Activated T-helper 17 cell treated with anti-CD3 and anti-CD28 coated beads, Interleukin-2, amount 50 U/mL, for 72 hours (primary cell): ENCODE measurements at regions not wholly inside any gene's neighbourhood (a gene's known extent, or its start where the extent isn't known, plus 50 kb on each side); places are given as distances from the start of the nearest gene placed in this dataset.
"Not testable (repeated sequence)": the region's sequence is repeated elsewhere in the genome, so short reads cannot be mapped to it uniquely, and the experiment has no call there.

ENCODE experiments used
- ATAC-seq: fragments of 150-1000 bp; cut with Tn5 transposase; replicated peaks from 2 replicates; pipeline ENCODE4 v1.10.0; 2021; ENCODE audit warnings: mild to moderate bottlenecking, moderate library complexity
- H3K27ac Mint-ChIP-seq: one replicate; pipeline ENCODE4 v1.8.0; 2022; ENCODE audit warnings: mixed read lengths
- H3K27me3 Mint-ChIP-seq: one replicate; pipeline ENCODE4 v1.8.0; 2022; ENCODE audit warnings: mixed read lengths
- H3K36me3 Mint-ChIP-seq: one replicate; pipeline ENCODE4 v1.8.0; 2022; ENCODE audit warnings: low read depth, mild to moderate bottlenecking, mixed read lengths
- H3K4me1 Mint-ChIP-seq: one replicate; pipeline ENCODE4 v1.8.0; 2022; ENCODE audit warnings: mixed read lengths
- H3K4me3 Mint-ChIP-seq: one replicate; pipeline ENCODE4 v1.8.0; 2022; ENCODE audit warnings: mild to moderate bottlenecking, mixed read lengths
- H3K9me3 Mint-ChIP-seq: one replicate; pipeline ENCODE4 v1.8.0; 2022; ENCODE audit warnings: mixed read lengths

DNA sequence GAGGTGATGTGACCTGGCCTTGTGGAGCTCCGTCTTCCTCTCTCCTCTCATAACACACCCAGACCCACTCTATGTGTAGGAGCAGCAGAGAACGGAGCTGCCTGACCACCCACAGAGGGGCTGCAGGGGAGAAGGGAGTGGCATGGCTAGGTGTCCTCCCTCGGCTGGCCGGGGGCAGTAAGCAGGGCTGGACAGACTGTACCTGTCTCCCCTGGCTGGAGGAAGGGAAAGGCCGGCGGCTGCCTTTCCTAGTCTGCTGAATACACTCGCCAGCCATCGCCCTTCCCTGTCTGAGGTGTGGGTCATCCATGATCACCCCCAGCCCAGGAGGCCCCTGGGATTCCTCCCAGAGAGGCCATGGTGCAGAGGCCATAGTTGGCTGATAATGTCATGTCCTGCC, 187.2 kb upstream of the AJAP1 start:
- H3K27ac Mint-ChIP-seq = no peak overlapping the region
- H3K4me3 Mint-ChIP-seq = no peak overlapping the region
- peaks cover 8% of the 10 kb centered on the region for H3K27me3 Mint-ChIP-seq
- ATAC-seq = no peak
- H3K36me3 Mint-ChIP-seq = no peaks in the 10 kb centered on the region
- H3K9me3 Mint-ChIP-seq = no peaks in the 10 kb centered on the region
- H3K4me1 Mint-ChIP-seq = no peaks in the 10 kb centered on the region

DNA sequence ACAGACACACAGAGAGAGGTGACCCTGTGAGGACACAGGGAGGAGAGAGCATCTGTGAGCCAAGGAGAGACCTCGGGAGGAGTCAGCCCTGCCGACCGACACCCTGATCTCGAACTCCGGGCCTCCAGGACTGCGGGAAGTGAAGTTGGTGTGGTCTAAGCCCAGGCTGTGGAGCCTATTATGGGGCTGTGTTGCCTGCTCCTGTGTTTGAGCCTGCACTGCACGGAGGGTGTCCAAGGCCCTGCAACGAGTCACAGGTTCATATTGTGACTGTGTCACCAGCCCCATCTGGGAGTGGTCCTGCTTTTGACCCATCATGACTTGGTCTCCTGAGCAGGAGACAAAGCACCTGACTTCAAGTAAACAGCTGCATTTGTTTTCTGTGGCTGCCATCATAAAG, 186.0 kb upstream of the AJAP1 start:
- H3K27ac Mint-ChIP-seq = no peak overlapping the region
- H3K4me3 Mint-ChIP-seq = no peak overlapping the region
- H3K36me3 Mint-ChIP-seq = no peaks in the 10 kb centered on the region
- no peaks in the 10 kb centered on the region for H3K9me3 Mint-ChIP-seq
- no peak for ATAC-seq
- H3K4me1 Mint-ChIP-seq = no peaks in the 10 kb centered on the region
- H3K27me3 Mint-ChIP-seq = peaks cover 8% of the 10 kb centered on the region

DNA sequence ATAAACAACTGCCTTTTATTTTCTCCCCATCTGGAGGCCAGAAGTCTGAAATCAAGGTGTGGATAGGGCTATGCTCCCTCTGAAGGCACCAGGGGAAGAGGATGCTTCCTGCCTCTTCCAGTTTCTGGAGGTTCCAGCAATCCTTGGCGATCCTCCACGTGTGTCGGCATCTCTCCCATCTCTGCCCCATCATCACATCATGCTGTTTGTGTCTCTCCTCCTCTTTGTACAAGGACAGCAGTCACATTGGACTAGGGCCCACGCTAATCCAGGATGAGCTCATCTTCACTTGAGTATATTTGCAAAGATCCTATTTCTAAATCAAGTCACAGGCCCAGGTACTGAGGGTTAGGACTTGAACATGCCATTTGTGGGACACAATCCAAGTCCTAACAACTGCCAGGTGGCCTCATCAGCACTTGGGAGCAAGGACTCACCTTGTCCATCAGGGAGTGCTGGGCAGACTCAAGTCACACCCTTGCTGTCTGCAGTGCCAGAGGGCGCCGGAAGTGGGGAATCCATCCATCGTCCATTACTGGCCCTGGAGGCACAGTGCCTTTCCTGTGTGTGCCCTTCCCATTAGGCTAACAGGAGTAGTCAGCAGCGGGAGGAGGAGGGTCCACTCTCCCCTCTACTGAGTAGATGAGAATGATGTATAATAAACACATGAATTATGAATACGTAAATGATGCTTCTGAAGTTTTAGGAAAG, 185.4 kb upstream of the AJAP1 start:
- Mint-ChIP-seq H3K27ac (no peak overlapping the region), H3K4me1 (no peaks in the 10 kb centered on the region), H3K9me3 (no peaks in the 10 kb centered on the region)

DNA sequence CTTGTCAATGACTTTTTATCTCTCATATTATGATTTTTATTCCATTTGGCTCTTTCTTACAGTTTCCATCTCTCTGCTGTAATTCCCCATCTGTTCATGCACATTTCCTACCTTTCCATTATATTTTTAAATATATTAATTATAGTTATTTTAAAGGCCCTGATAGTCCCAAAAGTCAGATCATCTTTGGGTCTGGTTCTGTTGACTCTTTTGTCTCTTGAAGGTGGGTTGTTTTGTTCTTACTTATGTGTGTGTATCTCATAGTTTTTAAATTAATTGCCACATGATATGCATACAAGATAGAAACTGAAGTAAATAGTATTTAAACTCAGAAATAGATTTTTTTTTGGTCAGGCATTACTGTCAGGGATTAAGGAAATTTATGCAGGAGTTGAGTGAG, 178.0 kb upstream of the AJAP1 start:
- H3K9me3 Mint-ChIP-seq = peaks cover 3% of the 10 kb centered on the region
- ATAC-seq = no peak
- peaks cover 15% of the 10 kb centered on the region for H3K27me3 Mint-ChIP-seq
- H3K36me3 Mint-ChIP-seq = no peaks in the 10 kb centered on the region
- no peak overlapping the region for H3K27ac Mint-ChIP-seq
- H3K4me1 Mint-ChIP-seq = no peaks in the 10 kb centered on the region
- no peak overlapping the region for H3K4me3 Mint-ChIP-seq

More for the DNA sequence above, 185.4 kb upstream of the AJAP1 start:
- ATAC-seq = no peak
- H3K36me3 Mint-ChIP-seq = no peaks in the 10 kb centered on the region
- peaks cover 8% of the 10 kb centered on the region for H3K27me3 Mint-ChIP-seq
- no peak overlapping the region for H3K4me3 Mint-ChIP-seq

DNA sequence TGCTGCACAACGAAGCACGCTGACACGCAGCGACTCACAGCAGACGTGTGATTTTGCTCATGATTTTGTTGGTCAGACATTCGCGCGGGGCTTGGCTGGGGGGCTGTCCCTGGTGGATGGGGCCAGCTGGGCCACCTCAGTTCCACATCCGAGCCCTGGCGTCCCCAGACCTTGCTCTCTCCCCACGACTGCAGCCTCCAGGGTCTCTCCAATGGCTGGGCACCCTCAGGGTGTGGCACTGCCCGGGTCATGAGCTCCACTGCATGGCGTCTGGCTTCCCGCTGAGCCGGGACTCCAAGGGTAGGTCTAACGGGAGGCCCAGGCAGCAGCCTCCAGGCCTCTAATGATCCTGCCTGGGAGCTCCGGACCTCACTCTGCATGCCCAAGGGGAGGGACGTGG, 173.0 kb upstream of the AJAP1 start:
- peaks cover 16% of the 10 kb centered on the region for H3K27me3 Mint-ChIP-seq
- no peak for ATAC-seq

DNA sequence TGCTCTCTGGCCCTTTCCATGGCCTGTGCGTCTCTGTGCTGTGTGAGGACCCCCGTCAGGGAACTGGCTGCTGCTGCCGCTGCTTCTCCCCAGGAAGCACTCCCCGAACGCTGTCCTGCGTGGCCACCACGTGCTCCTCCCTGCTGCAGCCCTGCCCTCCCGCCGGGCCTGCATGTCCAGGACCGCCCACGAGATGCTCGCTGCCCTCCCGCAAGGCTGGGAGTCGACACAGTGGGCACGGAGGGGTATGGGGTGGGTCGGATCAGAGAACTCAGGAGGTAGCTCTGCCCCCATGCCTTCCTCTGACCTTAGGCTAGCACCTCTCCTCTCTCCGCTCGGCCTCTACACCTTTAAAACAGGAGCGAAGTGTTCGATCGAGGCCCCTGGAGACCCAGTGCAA, 171.9 kb upstream of the AJAP1 start:
- Mint-ChIP-seq H3K9me3 (peaks cover under 1% of the 10 kb centered on the region), H3K36me3 (no peaks in the 10 kb centered on the region), H3K27me3 (peaks cover 19% of the 10 kb centered on the region), H3K4me3 (no peak overlapping the region), H3K4me1 (no peaks in the 10 kb centered on the region), H3K27ac (no peak overlapping the region)
- no peak for ATAC-seq

More for the DNA sequence above, 173.0 kb upstream of the AJAP1 start:
- Mint-ChIP-seq H3K4me3 (no peak overlapping the region), H3K4me1 (no peaks in the 10 kb centered on the region), H3K9me3 (peaks cover 3% of the 10 kb centered on the region), H3K36me3 (no peaks in the 10 kb centered on the region), H3K27ac (no peak overlapping the region)

DNA sequence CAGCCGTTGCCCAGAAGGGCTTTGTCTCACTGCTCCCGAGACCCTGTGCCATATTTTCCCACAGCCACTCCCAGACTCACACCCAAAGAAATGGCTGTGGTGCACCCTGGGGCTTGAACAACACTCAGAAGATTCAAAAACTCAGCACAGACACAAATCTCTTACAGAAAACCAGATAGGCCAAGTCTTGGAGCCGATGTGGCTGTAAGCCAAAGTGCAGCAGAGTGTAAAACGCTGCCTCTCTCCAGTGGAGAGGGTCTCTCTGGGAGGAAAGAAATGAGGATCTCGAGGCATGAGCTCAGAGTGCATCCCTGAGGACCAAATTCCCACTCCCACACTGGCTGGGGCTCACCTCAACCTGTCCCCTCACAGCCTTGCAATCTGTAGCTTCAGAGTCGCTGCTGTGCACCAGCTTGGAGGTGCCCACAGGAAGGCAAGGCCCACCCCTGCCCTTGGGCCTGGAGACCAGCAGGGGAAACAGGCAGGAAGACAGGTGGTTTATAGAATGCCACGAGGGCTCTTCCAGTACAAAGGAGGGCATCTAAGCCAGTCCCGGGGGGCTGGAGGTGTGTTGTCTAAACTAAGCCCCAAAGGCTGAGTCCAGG, 171.3 kb upstream of the AJAP1 start:
- peaks cover 21% of the 10 kb centered on the region for H3K27me3 Mint-ChIP-seq
- no peak for ATAC-seq
- H3K9me3 Mint-ChIP-seq = no peaks in the 10 kb centered on the region
- no peaks in the 10 kb centered on the region for H3K4me1 Mint-ChIP-seq
- H3K4me3 Mint-ChIP-seq = no peak overlapping the region
- H3K27ac Mint-ChIP-seq = no peak overlapping the region
- no peaks in the 10 kb centered on the region for H3K36me3 Mint-ChIP-seq

DNA sequence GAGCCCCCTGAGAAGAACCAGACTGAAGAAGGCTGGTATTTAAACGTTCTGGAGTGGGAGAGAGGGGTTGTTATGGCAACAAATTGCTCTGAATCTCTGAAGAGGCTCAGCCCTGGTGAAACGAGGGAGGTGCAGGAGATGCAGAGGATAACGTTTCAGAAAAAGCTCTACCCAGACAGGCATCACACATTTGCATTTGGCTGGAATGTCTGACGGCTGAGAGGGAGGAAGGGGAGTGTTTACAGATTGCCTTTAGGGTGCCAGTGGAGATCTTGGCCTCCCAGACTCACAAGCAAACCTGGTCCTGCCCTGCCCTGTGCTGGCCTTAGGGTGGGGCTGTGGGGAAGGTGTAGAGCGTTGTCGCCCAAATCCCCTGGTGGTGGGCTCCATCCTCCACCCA, 169.0 kb upstream of the AJAP1 start:
- no peak for ATAC-seq
- Mint-ChIP-seq H3K27me3 (peaks cover 13% of the 10 kb centered on the region), H3K4me3 (no peak overlapping the region), H3K27ac (no peak overlapping the region), H3K36me3 (no peaks in the 10 kb centered on the region), H3K4me1 (no peaks in the 10 kb centered on the region), H3K9me3 (no peaks in the 10 kb centered on the region)

DNA sequence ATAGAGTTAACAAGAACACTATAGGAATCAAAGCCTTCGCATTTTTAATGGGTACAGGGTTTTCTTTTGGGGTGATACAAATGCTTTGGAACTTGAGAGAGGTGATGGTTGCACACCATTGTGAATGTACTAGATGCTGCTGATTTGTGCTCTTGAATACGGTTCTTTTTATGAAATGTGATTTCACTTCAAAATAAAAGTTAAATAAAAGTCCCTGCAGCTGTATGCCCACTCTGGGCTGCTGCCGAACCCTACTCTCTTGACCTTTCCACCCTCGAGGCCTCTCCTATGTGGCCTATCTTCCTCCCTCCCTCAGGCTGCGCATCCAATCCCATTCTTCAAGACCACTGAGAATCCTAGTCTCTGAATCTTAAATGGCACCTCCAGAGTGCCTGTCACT, 168.5 kb upstream of the AJAP1 start:
- Mint-ChIP-seq H3K27me3 (peaks cover 13% of the 10 kb centered on the region), H3K36me3 (no peaks in the 10 kb centered on the region), H3K9me3 (no peaks in the 10 kb centered on the region), H3K4me3 (no peak overlapping the region), H3K4me1 (no peaks in the 10 kb centered on the region), H3K27ac (no peak overlapping the region)
- no peak for ATAC-seq

DNA sequence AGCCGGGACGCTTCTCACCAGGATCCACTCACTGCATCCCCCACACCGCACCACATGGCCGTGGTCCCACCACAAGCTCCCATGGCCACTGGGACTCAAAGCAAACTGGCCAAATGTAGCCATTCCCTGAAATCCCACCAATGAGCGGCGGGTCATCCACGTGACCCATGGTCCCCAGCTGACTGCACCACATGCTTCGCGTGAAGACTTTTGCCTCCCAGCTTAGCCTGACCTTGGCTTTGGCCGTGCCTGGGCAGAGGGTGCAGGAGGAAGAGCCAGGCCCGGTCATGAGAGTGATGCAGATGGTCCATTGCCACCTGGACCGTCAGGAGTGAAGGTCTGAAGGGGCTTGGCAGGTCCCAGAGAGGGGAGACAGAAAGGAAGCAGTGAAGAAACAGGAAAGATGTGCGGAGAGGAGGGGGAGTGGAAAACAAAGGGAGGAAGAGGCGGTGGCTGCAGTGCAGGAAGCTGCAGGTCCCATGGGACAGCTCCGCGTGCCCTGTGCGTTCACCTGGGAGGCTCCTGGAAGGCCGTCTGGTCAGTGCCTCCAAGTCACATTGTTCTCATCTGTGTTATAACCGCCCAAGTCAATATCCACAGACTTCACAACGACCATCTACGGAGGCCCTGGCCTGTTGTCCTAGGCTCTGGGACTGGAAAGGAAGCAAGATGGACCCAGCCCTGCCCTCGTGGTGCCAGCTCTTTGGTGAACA, 167.8 kb upstream of the AJAP1 start:
- no peak overlapping the region for H3K4me3 Mint-ChIP-seq

DNA sequence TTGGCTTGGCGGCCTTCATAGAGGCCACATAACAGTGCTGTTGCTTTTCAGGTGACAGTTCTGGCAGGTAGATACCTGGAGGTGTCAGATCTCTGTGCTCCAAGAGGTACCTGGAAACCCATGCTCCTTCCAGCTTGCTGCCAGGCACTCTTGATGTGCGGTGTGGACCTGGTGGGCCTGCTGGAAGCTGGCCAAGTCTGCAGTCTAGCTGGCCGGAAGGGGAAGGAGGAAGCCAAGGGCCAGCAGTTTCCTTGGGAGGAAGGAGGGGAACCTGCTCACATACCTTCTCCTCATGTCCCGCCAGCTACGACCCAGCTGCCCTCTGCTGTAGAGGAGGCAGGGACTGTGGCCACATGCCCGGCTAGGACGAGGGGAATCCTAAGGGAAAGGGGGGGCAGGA, 166.4 kb upstream of the AJAP1 start:
- no peaks in the 10 kb centered on the region for H3K36me3 Mint-ChIP-seq
- H3K4me3 Mint-ChIP-seq = no peak overlapping the region
- no peak overlapping the region for H3K27ac Mint-ChIP-seq
- no peaks in the 10 kb centered on the region for H3K4me1 Mint-ChIP-seq
- no peaks in the 10 kb centered on the region for H3K9me3 Mint-ChIP-seq
- no peak for ATAC-seq
- H3K27me3 Mint-ChIP-seq = peaks cover 25% of the 10 kb centered on the region

More for the DNA sequence above, 167.8 kb upstream of the AJAP1 start:
- peaks cover 19% of the 10 kb centered on the region for H3K27me3 Mint-ChIP-seq
- no peak for ATAC-seq
- H3K9me3 Mint-ChIP-seq = no peaks in the 10 kb centered on the region
- no peaks in the 10 kb centered on the region for H3K36me3 Mint-ChIP-seq
- no peaks in the 10 kb centered on the region for H3K4me1 Mint-ChIP-seq
- H3K27ac Mint-ChIP-seq = no peak overlapping the region

DNA sequence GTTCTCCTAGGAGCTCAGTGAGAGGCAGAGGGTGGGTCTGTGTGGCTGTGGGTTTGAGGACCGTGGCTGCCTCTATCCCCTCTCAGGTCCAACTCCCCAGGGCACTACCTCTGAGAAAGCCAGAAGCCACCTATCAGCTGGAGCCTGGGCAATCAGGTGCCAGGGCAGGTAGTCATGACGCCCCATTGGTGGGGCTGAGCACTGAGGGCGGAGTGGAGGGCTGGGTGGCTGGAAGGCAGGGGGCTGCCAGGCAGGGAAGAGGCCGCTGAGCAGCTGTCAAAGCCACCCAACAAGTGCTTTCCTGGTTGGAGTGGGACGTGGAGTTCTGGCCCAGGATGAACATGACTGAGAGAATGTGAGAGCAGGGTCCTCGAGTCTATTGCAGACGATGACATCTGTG, 164.9 kb upstream of the AJAP1 start:
- no peak for ATAC-seq
- no peak overlapping the region for H3K4me3 Mint-ChIP-seq
- H3K4me1 Mint-ChIP-seq = no peaks in the 10 kb centered on the region
- no peak overlapping the region for H3K27ac Mint-ChIP-seq
- H3K36me3 Mint-ChIP-seq = no peaks in the 10 kb centered on the region
- H3K27me3 Mint-ChIP-seq = peaks cover 28% of the 10 kb centered on the region
- H3K9me3 Mint-ChIP-seq = no peaks in the 10 kb centered on the region

DNA sequence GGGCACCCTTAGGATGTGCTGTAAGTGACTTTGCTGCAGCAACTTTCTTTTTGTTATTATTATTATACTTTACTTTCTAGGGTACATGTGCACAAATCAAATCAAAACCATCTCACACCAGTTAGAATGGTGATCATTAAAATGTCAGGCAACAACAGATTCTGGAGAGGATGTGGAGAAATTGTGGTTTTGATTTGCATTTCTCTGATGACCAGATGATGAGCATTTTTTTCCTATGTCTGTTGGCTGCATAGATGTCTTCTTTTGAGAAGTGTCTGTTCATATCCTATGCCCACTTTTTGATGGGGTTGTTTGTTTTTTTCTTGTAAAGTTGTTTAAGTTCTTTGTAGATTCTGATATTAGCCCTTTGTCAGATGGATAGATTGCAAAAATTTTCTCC, 164.4 kb upstream of the AJAP1 start:
- not testable (repeated sequence) for H3K36me3 Mint-ChIP-seq, ATAC-seq, H3K4me3 Mint-ChIP-seq, H3K4me1 Mint-ChIP-seq, H3K27ac Mint-ChIP-seq, H3K9me3 Mint-ChIP-seq
- H3K27me3 Mint-ChIP-seq = peaks cover 28% of the 10 kb centered on the region

DNA sequence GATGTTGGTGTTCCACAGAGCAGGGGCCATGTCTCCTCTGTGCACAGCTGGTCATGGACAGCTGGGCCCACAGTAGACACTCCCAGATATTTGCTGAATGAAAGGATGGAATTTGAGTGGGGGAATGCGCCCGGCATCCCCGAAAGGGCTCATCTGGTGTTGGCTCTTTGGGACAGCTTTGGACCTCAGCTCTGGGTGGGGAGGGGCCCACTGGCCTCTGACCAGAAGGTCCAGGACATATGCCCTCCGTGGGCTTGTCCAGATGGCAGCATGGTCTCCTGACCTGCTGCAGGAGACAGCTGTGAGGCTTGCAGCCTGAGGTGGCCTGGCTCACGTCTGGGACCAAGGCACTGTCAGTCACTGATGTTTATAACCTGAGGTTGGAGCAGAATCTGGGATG, 160.4 kb upstream of the AJAP1 start:
- H3K4me1 Mint-ChIP-seq = no peaks in the 10 kb centered on the region
- ATAC-seq = no peak
- H3K4me3 Mint-ChIP-seq = no peak overlapping the region
- peaks cover 21% of the 10 kb centered on the region for H3K27me3 Mint-ChIP-seq
- H3K36me3 Mint-ChIP-seq = no peaks in the 10 kb centered on the region
- no peaks in the 10 kb centered on the region for H3K9me3 Mint-ChIP-seq
- no peak overlapping the region for H3K27ac Mint-ChIP-seq

DNA sequence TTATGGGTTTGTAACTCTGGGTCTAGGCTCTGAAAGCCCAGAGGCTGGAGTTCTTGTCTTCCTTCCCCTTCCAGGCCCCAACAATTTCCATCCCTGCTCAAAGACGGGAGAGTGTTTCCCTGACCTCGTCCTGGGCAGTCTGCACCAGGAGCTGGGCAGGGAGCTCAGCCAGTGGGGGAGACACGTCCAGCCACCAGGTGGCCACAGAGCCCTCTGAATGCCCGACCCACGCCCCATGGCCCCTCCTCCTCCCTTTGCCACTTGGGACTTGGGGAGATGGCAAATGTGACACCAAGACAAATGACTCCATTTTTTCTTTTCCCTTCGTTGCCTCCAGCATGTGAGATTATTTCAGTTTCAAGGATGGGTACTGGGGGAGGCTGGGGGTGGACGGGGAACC, 159.9 kb upstream of the AJAP1 start:
- Mint-ChIP-seq H3K27ac (no peak overlapping the region), H3K9me3 (no peaks in the 10 kb centered on the region), H3K4me3 (no peak overlapping the region), H3K36me3 (no peaks in the 10 kb centered on the region), H3K4me1 (no peaks in the 10 kb centered on the region), H3K27me3 (peaks cover 20% of the 10 kb centered on the region)
- ATAC-seq = no peak
